ENCODE measurements at regions not wholly inside any gene's neighbourhood (a gene's known extent, or its start where the extent isn't known, plus 50 kb on each side); places are given as distances from the start of the nearest gene placed in this dataset.
A peak's percentile ranks its signal among the peaks of the same experiment; 100 is the strongest.

GRCh38 chr16:50457979-50458491, 89.2 kb upstream of the BRD7 start:
- peaks cover 7% of the 10 kb centered on the region for H3K27me3 ChIP-seq
- WGBS (ENCODE audit: low lambda C conversion rate, missing lambda C conversion rate) = 81% methylated on average over 5 of the region's 5 CpGs

DNA sequence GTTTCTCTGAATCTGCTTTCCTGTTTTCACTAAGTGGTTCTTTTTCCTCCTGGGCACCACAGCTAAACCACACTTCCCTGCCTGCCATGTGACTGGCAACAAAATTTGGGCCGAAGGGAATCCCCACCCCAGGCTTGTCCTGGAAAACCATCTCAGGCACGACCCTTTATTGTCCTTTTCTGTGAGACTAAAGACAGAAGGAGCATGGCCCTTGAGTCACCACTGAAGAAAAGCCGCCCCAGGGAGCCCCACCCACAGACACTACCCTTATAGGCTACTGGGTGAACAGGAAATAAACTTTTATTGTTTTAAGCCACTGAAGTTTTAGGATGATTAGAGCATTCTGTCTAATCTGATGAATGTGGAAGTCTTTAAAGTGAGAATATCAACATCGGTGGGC, 88.6 kb upstream of the BRD7 start:
- no peak overlapping the region for H3K27ac ChIP-seq
- H3K9me3 ChIP-seq (ENCODE audit: low read depth) = no peaks in the 10 kb centered on the region
- H3K36me3 ChIP-seq (replicated peaks; ENCODE audit: insufficient read depth, low read depth) = no peaks in the 10 kb centered on the region
- no peak overlapping the region for H3K4me3 ChIP-seq
- no peak for TF ChIP-seq EZH2phosphoT487 (IDR thresholded peaks at IDR 0.05; ENCODE audit: low read depth, severe bottlenecking, unreplicated experiment)
- TF ChIP-seq CTCF (IDR thresholded peaks at IDR 0.05; ENCODE audit: poor library complexity) = no peak
- TF ChIP-seq EZH2 (IDR thresholded peaks at IDR 0.05; ENCODE audit: borderline replicate concordance) = no peak
- DNase-seq (ENCODE audit: low spot score) = no peak
- H3K4me2 ChIP-seq = no peak overlapping the region
- H3K27me3 ChIP-seq = peaks cover 7% of the 10 kb centered on the region
- H3K79me2 ChIP-seq = no peaks in the 10 kb centered on the region
- no peak overlapping the region for H2AFZ ChIP-seq
- H3K4me1 ChIP-seq (ENCODE audit: insufficient read depth) = no peaks in the 10 kb centered on the region
- H4K20me1 ChIP-seq (ENCODE audit: insufficient read depth, poor library complexity, severe bottlenecking) = no peaks in the 10 kb centered on the region
- H3K9me2 ChIP-seq (replicated peaks; ENCODE audit: insufficient read depth) = no peaks in the 10 kb centered on the region
- WGBS (ENCODE audit: low lambda C conversion rate, missing lambda C conversion rate) = 72% methylated on average over 4 of the region's 4 CpGs

More at GRCh38 chr16:50457979-50458491, 89.2 kb upstream of the BRD7 start:
- Histone ChIP-seq H3K4me1 (ENCODE audit: insufficient read depth) (no peaks in the 10 kb centered on the region), H4K20me1 (ENCODE audit: insufficient read depth, poor library complexity, severe bottlenecking) (no peaks in the 10 kb centered on the region), H3K36me3 (replicated peaks; ENCODE audit: insufficient read depth, low read depth) (no peaks in the 10 kb centered on the region), H3K4me2 (no peak overlapping the region), H3K79me2 (no peaks in the 10 kb centered on the region), H3K9me2 (replicated peaks; ENCODE audit: insufficient read depth) (no peaks in the 10 kb centered on the region), H3K27ac (no peak overlapping the region), H3K4me3 (no peak overlapping the region), H3K9me3 (ENCODE audit: low read depth) (no peaks in the 10 kb centered on the region), H2AFZ (no peak overlapping the region)
- no peak for DNase-seq (ENCODE audit: low spot score)
- TF ChIP-seq CTCF (IDR thresholded peaks at IDR 0.05; ENCODE audit: poor library complexity) (no peak), EZH2phosphoT487 (IDR thresholded peaks at IDR 0.05; ENCODE audit: low read depth, severe bottlenecking, unreplicated experiment) (no peak), EZH2 (IDR thresholded peaks at IDR 0.05; ENCODE audit: borderline replicate concordance) (no peak)

DNA sequence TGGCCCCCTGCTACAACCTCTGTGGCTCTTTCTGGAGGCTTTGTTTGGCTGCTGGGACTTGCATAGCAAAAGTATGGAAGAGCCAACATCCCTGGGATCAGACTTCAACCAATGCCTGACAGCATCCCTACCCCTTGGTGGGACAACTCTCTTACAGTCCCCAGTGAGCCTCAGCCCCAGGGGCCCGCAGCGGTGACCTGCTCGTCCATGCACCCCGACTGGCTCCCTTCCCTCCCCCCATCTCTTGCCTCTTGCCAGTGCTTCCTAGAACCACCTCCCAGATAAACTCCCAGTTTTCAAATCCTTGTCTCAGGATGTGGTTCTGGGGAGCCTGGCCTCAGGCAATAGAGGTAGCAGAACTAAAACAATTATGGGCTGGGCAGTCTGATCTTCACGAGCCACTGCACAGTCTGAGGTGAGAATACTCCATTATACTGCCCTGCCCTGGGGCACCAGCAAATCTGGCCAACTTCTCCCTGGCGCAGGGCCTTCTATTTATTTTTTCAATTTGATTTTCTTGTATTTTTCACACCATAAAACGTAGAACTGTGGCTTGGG, 86.6 kb upstream of the BRD7 start:
- H3K27me3 ChIP-seq = peaks cover 7% of the 10 kb centered on the region
- no peak overlapping the region for H3K27ac ChIP-seq
- H3K9me2 ChIP-seq (replicated peaks; ENCODE audit: insufficient read depth) = no peaks in the 10 kb centered on the region
- H3K79me2 ChIP-seq = no peaks in the 10 kb centered on the region
- H3K4me1 ChIP-seq (ENCODE audit: insufficient read depth) = no peaks in the 10 kb centered on the region
- no peaks in the 10 kb centered on the region for H3K9me3 ChIP-seq (ENCODE audit: low read depth)
- no peaks in the 10 kb centered on the region for H3K36me3 ChIP-seq (replicated peaks; ENCODE audit: insufficient read depth, low read depth)
- DNase-seq (ENCODE audit: low spot score) = no peak
- no peaks in the 10 kb centered on the region for H4K20me1 ChIP-seq (ENCODE audit: insufficient read depth, poor library complexity, severe bottlenecking)
- no peak overlapping the region for H2AFZ ChIP-seq
- 72% methylated on average over 7 of the region's 7 CpGs for WGBS (ENCODE audit: low lambda C conversion rate, missing lambda C conversion rate)
- no peak overlapping the region for H3K4me3 ChIP-seq
- TF ChIP-seq EZH2phosphoT487 (IDR thresholded peaks at IDR 0.05; ENCODE audit: low read depth, severe bottlenecking, unreplicated experiment) = peak; percentile 85
- TF ChIP-seq CTCF (IDR thresholded peaks at IDR 0.05; ENCODE audit: poor library complexity) = no peak
- H3K4me2 ChIP-seq = no peak overlapping the region

Measured in hepatocyte (in vitro differentiated cells).